Dermis blood vessel endothelial cell (primary cell): ENCODE measurements at regions not wholly inside any gene's neighbourhood (a gene's known extent, or its start where the extent isn't known, plus 50 kb on each side); places are given as distances from the start of the nearest gene placed in this dataset.

Source experiments
- DNase-seq: peaks from one replicate; pipeline ENCODE4 v3.0.0; 2010

- no peak for DNase-seq
Observed at GRCh38 chr10:129031844-129032150, 435.2 kb upstream of the MGMT start.

- no peak for DNase-seq
Observed at GRCh38 chr10:129032372-129033313, 434.4 kb upstream of the MGMT start.

- DNase-seq, result no peak
Observed at GRCh38 chr10:129033340-129033739, 433.7 kb upstream of the MGMT start.

- DNase-seq, result no peak
Observed at GRCh38 chr10:129033790-129034272, 433.2 kb upstream of the MGMT start.

GRCh38 chr10:129035052-129035827, 431.8 kb upstream of the MGMT start:
- DNase-seq, result peak; percentile 90

- DNase-seq, result peak; percentile 80
Observed at GRCh38 chr10:129038522-129038921, 428.5 kb upstream of the MGMT start.

- peak; percentile 79 for DNase-seq
Observed at GRCh38 chr10:129039406-129040370, 427.4 kb upstream of the MGMT start.

- no peak for DNase-seq
Observed at GRCh38 chr10:129040377-129040776, 426.7 kb upstream of the MGMT start.

GRCh38 chr10:129041916-129042315, 425.1 kb upstream of the MGMT start:
- no peak for DNase-seq

GRCh38 chr10:129042776-129043595, 424.1 kb upstream of the MGMT start:
- peak; percentile 25 for DNase-seq

GRCh38 chr10:129043691-129044090, 423.4 kb upstream of the MGMT start:
- no peak for DNase-seq

- no peak for DNase-seq
Observed at GRCh38 chr10:129045599-129045998, 421.4 kb upstream of the MGMT start.

GRCh38 chr10:129046065-129046681, 420.9 kb upstream of the MGMT start:
- peak; percentile 90 for DNase-seq

- peak; percentile 56 for DNase-seq
Observed at GRCh38 chr10:129046962-129047361, 420.1 kb upstream of the MGMT start.

GRCh38 chr10:129047600-129047999, 419.4 kb upstream of the MGMT start:
- DNase-seq, result no peak

- peak; percentile 59 for DNase-seq
Observed at GRCh38 chr10:129048513-129048912, 418.5 kb upstream of the MGMT start.

- DNase-seq, result no peak
Observed at GRCh38 chr10:129049501-129049900, 417.5 kb upstream of the MGMT start.

GRCh38 chr10:129055225-129055624, 411.8 kb upstream of the MGMT start:
- DNase-seq, result no peak

- no peak for DNase-seq
Observed at GRCh38 chr10:129055986-129056385, 411.1 kb upstream of the MGMT start.

- DNase-seq, result no peak
Observed at GRCh38 chr10:129056734-129057689, 410.0 kb upstream of the MGMT start.
